ENCODE measurements at regions not wholly inside any gene's neighbourhood (a gene's known extent, or its start where the extent isn't known, plus 50 kb on each side); places are given as distances from the start of the nearest gene placed in this dataset.

DNA sequence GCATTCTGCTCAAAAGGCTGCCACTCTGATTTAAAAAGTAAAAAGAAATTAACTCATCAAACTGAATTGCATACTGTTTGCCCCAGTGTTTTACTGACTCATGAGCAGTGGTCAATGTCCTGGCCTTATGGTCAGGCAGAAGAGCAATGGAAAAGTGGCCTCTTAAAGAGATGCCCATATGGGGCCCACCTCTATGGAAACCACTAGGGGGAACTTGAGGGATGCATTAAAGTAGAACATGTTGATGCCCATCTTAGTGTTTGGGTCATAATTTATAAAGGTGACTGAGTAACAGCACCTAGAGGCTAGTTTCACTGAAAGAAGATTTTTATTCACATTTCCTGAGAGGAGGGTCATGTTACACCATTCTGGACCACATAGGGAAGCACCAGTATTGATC, 66.5 kb upstream of the RNU6-1 start:
- Histone ChIP-seq H3K27me3 (no peaks in the 10 kb centered on the region), H3K4me3 (no peak overlapping the region), H3K4me1 (no peaks in the 10 kb centered on the region), H3K9me3 (peaks cover 0 to 9% (median 4%) of the 10 kb centered on the region in 3 donors), H3K27ac (no peak overlapping the region), H3K36me3 (no peaks in the 10 kb centered on the region)
- TF ChIP-seq POLR2A (IDR thresholded peaks at IDR 0.05): no peak
- TF ChIP-seq CTCF (IDR thresholded peaks at IDR 0.05): no peak
- no peak for DNase-seq
- intact Hi-C loops (cut with DNase I): no loop called here

GRCh38 chr15:67907184-67907723, 67.4 kb upstream of the RNU6-1 start:
- Histone ChIP-seq H3K36me3 (no peaks in the 10 kb centered on the region), H3K27me3 (no peaks in the 10 kb centered on the region), H3K9me3 (peaks cover 0 to 9% (median 4%) of the 10 kb centered on the region in 3 donors), H3K4me3 (no peak overlapping the region), H3K27ac (no peak overlapping the region), H3K4me1 (no peaks in the 10 kb centered on the region)
- intact Hi-C loops (cut with DNase I): no loop called here
- no peak for TF ChIP-seq POLR2A (IDR thresholded peaks at IDR 0.05)
- TF ChIP-seq CTCF (IDR thresholded peaks at IDR 0.05): no peak
- WGBS, 2 donors: 77 to 96% methylated on average over 2 of the region's 2 CpGs
- DNase-seq: no peak

GRCh38 chr15:67908756-67909155, 68.9 kb upstream of the RNU6-1 start:
- H3K4me1 ChIP-seq: no peaks in the 10 kb centered on the region
- no peak overlapping the region for H3K4me3 ChIP-seq
- intact Hi-C loops (cut with DNase I): no loop called here
- no peak for DNase-seq
- H3K27ac ChIP-seq: no peak overlapping the region
- TF ChIP-seq CTCF (IDR thresholded peaks at IDR 0.05) (no peak), POLR2A (IDR thresholded peaks at IDR 0.05) (no peak)
- no peaks in the 10 kb centered on the region for H3K36me3 ChIP-seq
- 91 to 94% methylated on average over 2 of the region's 2 CpGs for WGBS, 2 donors
- peaks cover 0 to 9% (median 4%) of the 10 kb centered on the region in 3 donors for H3K9me3 ChIP-seq
- H3K27me3 ChIP-seq: no peaks in the 10 kb centered on the region

- WGBS, 2 donors: 0% methylated on average over 1 of the region's 1 CpG
- intact Hi-C loops (cut with DNase I): no loop called here
- H3K9me3 ChIP-seq: peaks cover 0 to 9% (median 4%) of the 10 kb centered on the region in 3 donors
- TF ChIP-seq POLR2A (IDR thresholded peaks at IDR 0.05) (no peak), CTCF (IDR thresholded peaks at IDR 0.05) (no peak)
- no peaks in the 10 kb centered on the region for H3K27me3 ChIP-seq
- H3K36me3 ChIP-seq: no peaks in the 10 kb centered on the region
- H3K4me3 ChIP-seq: no peak overlapping the region
- no peak overlapping the region for H3K27ac ChIP-seq
- peaks cover 0 to 23% (median 11%) of the 10 kb centered on the region in 3 donors for H3K4me1 ChIP-seq
- no peak for DNase-seq
Observed at GRCh38 chr15:67911727-67912126, 71.9 kb upstream of the RNU6-1 start.

DNA sequence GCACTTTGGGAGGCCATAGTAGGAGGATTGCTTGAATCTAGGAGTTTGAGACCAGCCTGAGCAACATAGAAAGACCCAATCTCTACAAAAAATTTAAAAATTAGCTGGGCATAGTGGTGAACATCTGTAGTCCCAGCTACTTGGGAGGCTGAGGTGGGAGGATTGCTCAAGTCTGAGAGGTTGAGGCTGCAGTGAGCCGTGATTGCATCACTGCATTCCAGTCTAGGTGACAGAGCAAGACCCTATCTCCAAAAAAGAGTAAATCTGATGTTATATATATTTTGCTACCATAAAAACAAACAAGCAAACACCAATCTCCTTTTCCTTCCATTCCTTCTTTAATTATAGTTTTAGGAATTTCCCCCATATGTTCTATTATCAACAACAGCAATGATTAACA, 74.2 kb upstream of the RNU6-1 start:
- intact Hi-C loops (cut with DNase I): no loop called here
- WGBS, 2 donors: 100% methylated on average over 1 of the region's 1 CpG
- H3K27ac ChIP-seq: peak overlapping the region in 2 of 4 donors; percentile 75 to 76
- no peak for TF ChIP-seq POLR2A (IDR thresholded peaks at IDR 0.05)
- no peak for TF ChIP-seq CTCF (IDR thresholded peaks at IDR 0.05)
- H3K36me3 ChIP-seq: no peaks in the 10 kb centered on the region
- no peaks in the 10 kb centered on the region for H3K27me3 ChIP-seq
- H3K9me3 ChIP-seq: peaks cover 0 to 9% (median 4%) of the 10 kb centered on the region in 3 donors
- H3K4me3 ChIP-seq: no peak overlapping the region
- H3K4me1 ChIP-seq: peaks cover 0 to 38% (median 21%) of the 10 kb centered on the region in 3 donors
- no peak for DNase-seq

Data from esophagus squamous epithelium (tissue), 5 donors.